ENCODE measurements at regions not wholly inside any gene's neighbourhood (a gene's known extent, or its start where the extent isn't known, plus 50 kb on each side); places are given as distances from the start of the nearest gene placed in this dataset.

GRCh38 chr4:69039071-69039470 is 57.2 kb upstream of the UGT2B7 start:
- H3K9me3 Mint-ChIP-seq (ENCODE audit: low read depth, unreplicated experiment): no peaks in the 10 kb centered on the region
- DNase-seq: no peak
- BruUV-seq (replicated peaks): TSS peak; percentile 97
- CTCF ChIA-PET: interaction anchor here (0.7 kb wide), 1 partner anchor 285 kb away, joined by 5 read pairs; no protein-coding TSS in a partner anchor
- H3K36me3 Mint-ChIP-seq (ENCODE audit: insufficient read depth, unreplicated experiment): peaks cover 25% of the 10 kb centered on the region
- intact Hi-C loops (cut with micrococcal nuclease; ENCODE audit: unreplicated experiment): loop anchor here (5.0 kb wide), 2 partner anchors 132 to 382 kb away; no protein-coding TSS in a partner anchor
- no peaks in the 10 kb centered on the region for H3K27me3 Mint-ChIP-seq (ENCODE audit: unreplicated experiment)
- TF ChIP-seq CTCF (IDR thresholded peaks at IDR 0.05; ENCODE audit: unreplicated experiment): no peak
- peaks cover 44% of the 10 kb centered on the region for H3K4me1 Mint-ChIP-seq (ENCODE audit: low read depth, unreplicated experiment)
- peak overlapping the region; percentile 35 for H3K4me3 Mint-ChIP-seq (ENCODE audit: low read depth, unreplicated experiment)
- peak overlapping the region; percentile 98 for H3K27ac Mint-ChIP-seq (ENCODE audit: unreplicated experiment)

GRCh38 chr4:69044247-69044646 is 52.0 kb upstream of the UGT2B7 start:
- Mint-ChIP-seq H3K27ac (ENCODE audit: unreplicated experiment) (peak overlapping the region; percentile 75), H3K4me1 (ENCODE audit: low read depth, unreplicated experiment) (peaks cover 19% of the 10 kb centered on the region), H3K9me3 (ENCODE audit: low read depth, unreplicated experiment) (peaks cover 5% of the 10 kb centered on the region), H3K4me3 (ENCODE audit: low read depth, unreplicated experiment) (peak overlapping the region; percentile 34), H3K36me3 (ENCODE audit: insufficient read depth, unreplicated experiment) (peaks cover 24% of the 10 kb centered on the region), H3K27me3 (ENCODE audit: unreplicated experiment) (no peaks in the 10 kb centered on the region)
- TF ChIP-seq CTCF (IDR thresholded peaks at IDR 0.05; ENCODE audit: unreplicated experiment): no peak
- no TSS peak for BruUV-seq (replicated peaks)
- intact Hi-C loops (cut with micrococcal nuclease; ENCODE audit: unreplicated experiment): no loop called here
- no peak for DNase-seq
- CTCF ChIA-PET: no interaction called here

All from Calu3 (cell line).